Uterus (tissue), 3 donors: ENCODE measurements at regions not wholly inside any gene's neighbourhood (a gene's known extent, or its start where the extent isn't known, plus 50 kb on each side); places are given as distances from the start of the nearest gene placed in this dataset.

Experiments used
- DNase-seq, 2 donors: peaks; one replicate each; pipeline ENCODE4 v3.0.0-alpha.2; 2019 to 2020
- H3K27ac ChIP-seq, 2 donors: fragments of 200-600 bp; sonication (generic); 1 replicate in 1 of 2; 2 replicates in 1 of 2; pipeline ENCODE4 v1.5.1; 2016 to 2018
- H3K27me3 ChIP-seq, 2 donors: fragments of 200-600 bp; sonication (generic); one replicate each; pipeline ENCODE4 v1.5.1; 2018 to 2019; ENCODE audit warnings: control low read depth in 1 of 2
- H3K36me3 ChIP-seq, 2 donors: fragments of 200-600 bp; sonication (generic); one replicate each; pipeline ENCODE4 v1.5.1; 2019; ENCODE audit warnings: control low read depth in 1 of 2
- H3K4me1 ChIP-seq, 2 donors: fragments of 200-600 bp; sonication (generic); one replicate each; pipeline ENCODE4 v1.5.1; 2018 to 2019; ENCODE audit warnings: control low read depth in 1 of 2
- H3K4me3 ChIP-seq, 2 donors: fragments of 200-600 bp; sonication (generic); 1 replicate in 1 of 2; 2 replicates in 1 of 2; pipeline ENCODE4 v1.5.1; 2018 to 2019; ENCODE audit warnings: mild to moderate bottlenecking in 1 of 2
- H3K9me3 ChIP-seq, 2 donors: fragments of 200-600 bp; sonication (generic); one replicate each; pipeline ENCODE4 v1.5.1; 2019; ENCODE audit warnings: control low read depth in 1 of 2
- POLR2A ChIP-seq, 2 donors: fragments of 450-650 bp; IDR thresholded peaks; one replicate each; pipeline ENCODE4 v1.6.1; 2016; ENCODE audit warnings: antibody characterized with exemption in 2 of 2, mild to moderate bottlenecking in 1 of 2, moderate library complexity in 1 of 2
- intact Hi-C: fragments of 100-400 bp; cut with DNase I; formaldehyde crosslinking; loops from one replicate; pipeline ENCODE4 v1.15.1; 2023; ENCODE audit warnings: low total_unique reads
- TF ChIP-seq, protein P1 (sequence below), 4 experiments: fragments of 200-600 bp in 2 of 4; fragments of 450-650 bp in 2 of 4; sonication (generic) in 2 of 4; IDR thresholded peaks; one replicate each; pipeline ENCODE4 v1.5.1; 2016 to 2019; ENCODE audit warnings: antibody characterized with exemption in 4 of 4, mild to moderate bottlenecking in 2 of 4, moderate library complexity in 1 of 4
- donor health status: DM: yes; HTN: yes; CAD: no.

DNA sequence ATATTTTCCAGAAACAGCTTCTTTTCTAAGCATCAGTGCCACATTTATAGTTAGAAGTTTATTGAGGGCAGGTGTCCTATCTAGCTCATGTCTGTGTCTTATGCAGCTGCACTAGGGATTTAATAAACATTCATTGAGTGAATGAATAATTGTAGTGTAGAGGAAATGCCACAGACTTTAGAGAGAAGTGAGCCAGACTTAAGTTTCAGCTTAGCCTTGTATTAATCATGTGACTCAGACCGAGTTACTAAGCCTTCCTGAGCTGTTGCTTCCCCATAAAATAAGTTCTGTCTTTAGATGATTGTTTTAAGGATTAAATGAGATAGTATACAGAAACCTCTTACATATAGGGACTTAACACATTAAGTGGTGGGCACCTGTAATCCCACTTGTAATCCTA lies 236.1 kb upstream of the DDHD1 start:
- TF ChIP-seq, protein P1, sequence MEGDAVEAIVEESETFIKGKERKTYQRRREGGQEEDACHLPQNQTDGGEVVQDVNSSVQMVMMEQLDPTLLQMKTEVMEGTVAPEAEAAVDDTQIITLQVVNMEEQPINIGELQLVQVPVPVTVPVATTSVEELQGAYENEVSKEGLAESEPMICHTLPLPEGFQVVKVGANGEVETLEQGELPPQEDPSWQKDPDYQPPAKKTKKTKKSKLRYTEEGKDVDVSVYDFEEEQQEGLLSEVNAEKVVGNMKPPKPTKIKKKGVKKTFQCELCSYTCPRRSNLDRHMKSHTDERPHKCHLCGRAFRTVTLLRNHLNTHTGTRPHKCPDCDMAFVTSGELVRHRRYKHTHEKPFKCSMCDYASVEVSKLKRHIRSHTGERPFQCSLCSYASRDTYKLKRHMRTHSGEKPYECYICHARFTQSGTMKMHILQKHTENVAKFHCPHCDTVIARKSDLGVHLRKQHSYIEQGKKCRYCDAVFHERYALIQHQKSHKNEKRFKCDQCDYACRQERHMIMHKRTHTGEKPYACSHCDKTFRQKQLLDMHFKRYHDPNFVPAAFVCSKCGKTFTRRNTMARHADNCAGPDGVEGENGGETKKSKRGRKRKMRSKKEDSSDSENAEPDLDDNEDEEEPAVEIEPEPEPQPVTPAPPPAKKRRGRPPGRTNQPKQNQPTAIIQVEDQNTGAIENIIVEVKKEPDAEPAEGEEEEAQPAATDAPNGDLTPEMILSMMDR (IDR thresholded peaks at IDR 0.05) = no peak
- no peak for TF ChIP-seq POLR2A (IDR thresholded peaks at IDR 0.05)
- intact Hi-C loops = no loop called here
- H3K36me3 ChIP-seq = no peaks in the 10 kb centered on the region
- no peak for DNase-seq
- H3K4me1 ChIP-seq = no peaks in the 10 kb centered on the region
- H3K27me3 ChIP-seq = no peaks in the 10 kb centered on the region
- H3K4me3 ChIP-seq = no peak overlapping the region
- no peaks in the 10 kb centered on the region for H3K9me3 ChIP-seq
- no peak overlapping the region for H3K27ac ChIP-seq

DNA sequence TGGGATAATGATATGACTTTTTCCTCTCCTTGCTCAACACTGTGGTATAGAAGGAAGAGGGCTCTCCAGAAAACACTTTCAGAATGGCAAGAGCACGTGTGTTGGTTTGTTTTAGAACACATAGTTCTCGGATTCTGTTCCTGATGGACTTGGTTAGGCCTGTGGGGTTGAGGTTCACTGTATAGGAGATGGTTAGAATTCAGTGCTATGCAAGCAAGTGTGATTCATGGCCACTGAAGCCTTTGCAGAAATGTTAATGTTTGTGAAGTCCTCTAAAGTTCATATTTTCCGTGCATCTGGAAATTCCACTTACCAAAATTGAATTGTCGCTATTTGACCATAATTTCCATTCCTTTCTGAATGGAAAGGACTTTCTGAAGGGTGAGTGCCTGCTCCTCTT lies 233.2 kb upstream of the DDHD1 start:
- H3K27me3 ChIP-seq = no peaks in the 10 kb centered on the region
- H3K27ac ChIP-seq = no peak overlapping the region
- TF ChIP-seq, protein P1 (IDR thresholded peaks at IDR 0.05) = no peak
- TF ChIP-seq POLR2A (IDR thresholded peaks at IDR 0.05) = no peak
- H3K4me1 ChIP-seq = no peaks in the 10 kb centered on the region
- no peak overlapping the region for H3K4me3 ChIP-seq
- DNase-seq = no peak
- H3K36me3 ChIP-seq = no peaks in the 10 kb centered on the region
- intact Hi-C loops = no loop called here
- H3K9me3 ChIP-seq = no peaks in the 10 kb centered on the region

DNA sequence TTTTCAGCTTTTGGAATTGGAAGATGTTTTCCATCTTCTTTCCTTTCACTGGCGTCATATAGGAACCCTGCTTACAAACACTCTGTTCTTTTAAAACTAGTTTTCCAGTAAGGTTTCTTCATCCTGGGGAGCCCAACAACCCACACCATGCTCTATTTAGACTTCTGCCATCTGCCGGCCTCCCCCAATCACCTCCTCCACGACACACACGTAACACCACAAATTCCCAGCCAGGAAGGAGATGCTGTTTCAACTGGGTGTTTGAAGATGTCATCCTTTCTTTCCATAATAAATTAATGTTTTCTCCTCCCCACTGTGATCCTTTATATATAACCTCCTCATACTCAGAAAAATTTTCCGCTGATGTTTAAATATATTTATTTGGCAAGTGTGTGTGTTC lies 231.4 kb upstream of the DDHD1 start:
- peak overlapping the region; percentile 28 to 35 for H3K27ac ChIP-seq
- intact Hi-C loops = no loop called here

DNA sequence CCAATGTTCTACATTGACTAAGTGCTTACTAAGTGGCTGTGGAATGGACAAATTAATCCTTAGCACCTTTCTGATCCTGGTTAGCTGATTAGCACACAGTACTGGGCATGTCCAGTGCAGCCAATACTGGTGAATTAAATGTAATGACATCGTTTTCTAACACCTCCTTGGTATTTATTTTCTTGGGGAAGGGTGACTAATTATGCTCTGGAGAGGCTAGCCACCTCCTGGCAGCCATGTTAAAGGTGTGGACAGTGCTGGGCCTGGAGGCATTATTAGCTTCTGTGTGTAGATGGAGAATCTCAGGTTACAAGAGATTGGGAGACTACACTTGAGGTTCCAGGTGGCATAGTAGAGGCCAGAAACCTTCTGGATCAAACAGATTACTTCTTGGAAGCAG lies 230.9 kb upstream of the DDHD1 start:
- no peak for TF ChIP-seq POLR2A (IDR thresholded peaks at IDR 0.05)
- TF ChIP-seq, protein P1 (IDR thresholded peaks at IDR 0.05) = no peak
- Histone ChIP-seq H3K9me3 (no peaks in the 10 kb centered on the region), H3K4me1 (no peaks in the 10 kb centered on the region), H3K4me3 (no peak overlapping the region), H3K27ac (peak overlapping the region; percentile 28 to 35), H3K27me3 (no peaks in the 10 kb centered on the region), H3K36me3 (no peaks in the 10 kb centered on the region)
- intact Hi-C loops = no loop called here
- no peak for DNase-seq

More for the DNA sequence above, 231.4 kb upstream of the DDHD1 start:
- Histone ChIP-seq H3K4me1 (no peaks in the 10 kb centered on the region), H3K36me3 (no peaks in the 10 kb centered on the region), H3K4me3 (no peak overlapping the region), H3K9me3 (no peaks in the 10 kb centered on the region), H3K27me3 (no peaks in the 10 kb centered on the region)
- TF ChIP-seq POLR2A (IDR thresholded peaks at IDR 0.05) = no peak
- TF ChIP-seq, protein P1 (IDR thresholded peaks at IDR 0.05) = no peak
- peak in 1 of 2 donors; percentile 33 for DNase-seq

DNA sequence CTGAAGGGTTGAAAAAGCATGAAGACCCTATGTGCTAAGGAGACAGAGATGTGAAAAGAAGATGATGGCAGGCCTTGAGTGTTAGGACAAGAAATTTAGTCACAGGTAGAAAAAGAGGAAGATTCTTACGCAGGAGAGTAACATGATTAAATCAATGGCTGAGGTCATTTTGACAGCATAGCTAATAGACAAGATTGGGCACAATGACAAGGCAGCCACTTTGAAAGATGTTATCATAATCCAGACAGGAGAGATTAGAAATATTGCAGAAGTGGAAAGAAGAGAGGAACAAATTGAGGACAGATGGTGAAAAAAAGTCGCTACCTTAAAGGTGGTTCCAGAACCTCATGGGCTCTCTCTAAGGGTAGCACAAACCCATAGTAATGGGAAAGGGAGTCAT lies 228.8 kb upstream of the DDHD1 start:
- no peak for TF ChIP-seq POLR2A (IDR thresholded peaks at IDR 0.05)
- TF ChIP-seq, protein P1 (IDR thresholded peaks at IDR 0.05) = no peak
- Histone ChIP-seq H3K27ac (peak overlapping the region in 1 of 2 donors; percentile 38), H3K4me1 (no peaks in the 10 kb centered on the region), H3K36me3 (no peaks in the 10 kb centered on the region), H3K27me3 (no peaks in the 10 kb centered on the region), H3K4me3 (no peak overlapping the region), H3K9me3 (no peaks in the 10 kb centered on the region)
- DNase-seq = no peak
- intact Hi-C loops = no loop called here
